GM18909 (cell line): ENCODE measurements at regions not wholly inside any gene's neighbourhood (a gene's known extent, or its start where the extent isn't known, plus 50 kb on each side); places are given as distances from the start of the nearest gene placed in this dataset.
"Not testable (repeated sequence)": the region's sequence is repeated elsewhere in the genome, so short reads cannot be mapped to it uniquely, and the experiment has no call there.

Experiments
- ATAC-seq: cut with Tn5 transposase; IDR thresholded peaks from one replicate; pipeline ENCODE4 v1.9.1; 2021; ENCODE audit warnings: mild to moderate bottlenecking; ENCODE audit not compliant: unreplicated experiment, poor library complexity

GRCh38 chr3:72161881-72162595 is 377.1 kb upstream of the PROK2 start:
- ATAC-seq = no peak

GRCh38 chr3:72161285-72161684 is 376.3 kb upstream of the PROK2 start:
- not testable (repeated sequence) for ATAC-seq

- ATAC-seq = no peak
Measured at GRCh38 chr3:72160351-72160750, 375.4 kb upstream of the PROK2 start.

GRCh38 chr3:72159487-72159886 is 374.5 kb upstream of the PROK2 start:
- no peak for ATAC-seq

- peak; percentile 3 for ATAC-seq
Measured at GRCh38 chr3:72158639-72159326, 373.8 kb upstream of the PROK2 start.

- ATAC-seq = peak; percentile 81
Measured at GRCh38 chr3:72157748-72158638, 373.0 kb upstream of the PROK2 start.

- no peak for ATAC-seq
Measured at GRCh38 chr3:72155391-72156064, 370.6 kb upstream of the PROK2 start.

GRCh38 chr3:72154391-72155335 is 369.7 kb upstream of the PROK2 start:
- no peak for ATAC-seq

GRCh38 chr3:72153477-72154314 is 368.7 kb upstream of the PROK2 start:
- no peak for ATAC-seq

- no peak for ATAC-seq
Measured at GRCh38 chr3:72152551-72153476, 367.9 kb upstream of the PROK2 start.

- no peak for ATAC-seq
Measured at GRCh38 chr3:72151465-72152238, 366.7 kb upstream of the PROK2 start.

GRCh38 chr3:72150634-72151412 is 365.9 kb upstream of the PROK2 start:
- no peak for ATAC-seq

- ATAC-seq = no peak
Measured at GRCh38 chr3:72149645-72150300, 364.8 kb upstream of the PROK2 start.

GRCh38 chr3:72147600-72147999 is 362.7 kb upstream of the PROK2 start:
- no peak for ATAC-seq
